IMR-90 (cell line): ENCODE measurements at regions not wholly inside any gene's neighbourhood (a gene's known extent, or its start where the extent isn't known, plus 50 kb on each side); places are given as distances from the start of the nearest gene placed in this dataset.

ENCODE experiments used
- ATAC-seq: fragments of 200-7000 bp; cut with Tn5 transposase; 2 replicates; pipeline ENCODE4 v1.9.1; 2020; ENCODE audit warnings: low read depth, mild to moderate bottlenecking, moderate library complexity
- BruUV-seq: library from RNA; stranded (reverse); fragments of 400-500 nt; replicated peaks from 2 replicates; lab custom pipeline; 2021; lab: Mats Ljungman, UMichigan
- CTCF ChIA-PET: fragments of 300-600 bp; formaldehyde crosslinking; extraction: SDS; loops from one replicate; lab custom pipeline; 2021; ENCODE audit warnings: antibody characterized with exemption; lab: Yijun Ruan, JAX
- POLR2A ChIA-PET: fragments of 300-600 bp; sonication (Branson Sonifier 250); formaldehyde crosslinking; loops from one replicate; lab custom pipeline; 2022; ENCODE audit warnings: antibody characterized with exemption; ENCODE audit not compliant: unreplicated experiment; lab: Charles Lee
- DNase-seq: peaks from one replicate; pipeline ENCODE4 v3.0.0; 2013
- H2AFZ ChIP-seq: replicated peaks from 2 replicates; pipeline ENCODE3; 2013; ENCODE audit warnings: low read length, mild to moderate bottlenecking; ENCODE audit not compliant: poor library complexity
- H2AK5ac ChIP-seq: 2 replicates; pipeline ENCODE4 v1.6.1; 2013; ENCODE audit warnings: low read depth, low read length, inconsistent platforms
- H2AK9ac ChIP-seq: replicated peaks from 2 replicates; pipeline ENCODE3; 2013; ENCODE audit warnings: mild to moderate bottlenecking, low read depth, low read length, moderate library complexity; ENCODE audit not compliant: poor library complexity
- H2BK120ac ChIP-seq: 2 replicates; pipeline ENCODE4 v1.6.1; 2013; ENCODE audit warnings: low read depth, low read length, inconsistent platforms
- H2BK15ac ChIP-seq: 3 replicates; pipeline ENCODE4 v1.6.1; 2013; ENCODE audit warnings: low read depth, low read length, inconsistent platforms
- H2BK20ac ChIP-seq: 2 replicates; pipeline ENCODE4 v1.6.1; 2013; ENCODE audit warnings: low read depth, mild to moderate bottlenecking, inconsistent platforms, low read length, moderate library complexity
- H2BK5ac ChIP-seq: 2 replicates; pipeline ENCODE4 v1.6.1; 2013; ENCODE audit warnings: mild to moderate bottlenecking, low read depth, low read length, inconsistent platforms; ENCODE audit not compliant: poor library complexity, severe bottlenecking
- H3K14ac ChIP-seq: replicated peaks from 2 replicates; pipeline ENCODE4 v1.6.1; 2013; ENCODE audit warnings: low read depth, low read length, inconsistent platforms
- H3K18ac ChIP-seq: 2 replicates; pipeline ENCODE4 v1.6.1; 2013; ENCODE audit warnings: low read depth, low read length, control low read depth
- H3K23ac ChIP-seq: 2 replicates; pipeline ENCODE4 v1.6.1; 2013; ENCODE audit warnings: low read depth, low read length, inconsistent platforms
- H3K27ac ChIP-seq: 2 replicates; pipeline ENCODE4 v1.5.1; 2013; ENCODE audit warnings: mild to moderate bottlenecking, control low read depth, low read length; ENCODE audit not compliant: insufficient read depth
- H3K27me3 ChIP-seq: 2 replicates; pipeline ENCODE4 v1.6.1; 2013; ENCODE audit warnings: low read length; ENCODE audit not compliant: control insufficient read depth, insufficient read depth
- H3K36me3 ChIP-seq: 2 replicates; pipeline ENCODE4 v1.6.1; 2013; ENCODE audit warnings: low read length, mixed read lengths; ENCODE audit not compliant: control insufficient read depth, insufficient read depth
- H3K4ac ChIP-seq: 2 replicates; pipeline ENCODE4 v1.6.1; 2013; ENCODE audit warnings: low read depth, low read length, inconsistent platforms
- H3K4me1 ChIP-seq: 2 replicates; pipeline ENCODE4 v1.6.1; 2013; ENCODE audit warnings: low read length, mixed read lengths; ENCODE audit not compliant: control insufficient read depth, insufficient read depth
- H3K4me2 ChIP-seq: 2 replicates; pipeline ENCODE4 v1.6.1; 2013; ENCODE audit warnings: low read depth, mild to moderate bottlenecking, control low read depth, low read length, moderate library complexity
- H3K4me3 ChIP-seq: 2 replicates; pipeline ENCODE4 v1.5.1; 2013; ENCODE audit warnings: low read depth, mild to moderate bottlenecking, control low read depth, low read length, moderate library complexity; ENCODE audit not compliant: insufficient read depth
- H3K56ac ChIP-seq: 2 replicates; pipeline ENCODE4 v1.6.1; 2013; ENCODE audit warnings: low read length, inconsistent platforms; ENCODE audit not compliant: insufficient read depth; ENCODE audit errors: extremely low read depth
- H3K79me1 ChIP-seq, 2 experiments: 2 replicates each; pipeline ENCODE4 v1.6.1; 2013; ENCODE audit warnings: low read length in 2 of 2, inconsistent platforms in 1 of 2, low read depth in 1 of 2
- H3K9ac ChIP-seq: 2 replicates; pipeline ENCODE4 v1.6.1; 2013; ENCODE audit warnings: low read depth, low read length, control low read depth
- H3K9me1 ChIP-seq: 2 replicates; pipeline ENCODE4 v1.6.1; 2013; ENCODE audit warnings: low read length, inconsistent platforms; ENCODE audit not compliant: insufficient read depth
- H3K9me3 ChIP-seq: 2 replicates; pipeline ENCODE4 v1.6.1; 2013; ENCODE audit warnings: low read length; ENCODE audit not compliant: control insufficient read depth, insufficient read depth
- H4K20me1 ChIP-seq: 2 replicates; pipeline ENCODE4 v1.6.1; 2013; ENCODE audit warnings: low read length, inconsistent platforms; ENCODE audit not compliant: insufficient read depth
- H4K5ac ChIP-seq: 2 replicates; pipeline ENCODE4 v1.6.1; 2013; ENCODE audit warnings: mild to moderate bottlenecking, low read depth, low read length, control low read depth
- H4K8ac ChIP-seq, 2 experiments: 2 replicates each; pipeline ENCODE4 v1.6.1; 2013; ENCODE audit warnings: low read depth in 2 of 2, low read length in 2 of 2, control low read depth in 1 of 2, inconsistent platforms in 1 of 2
- H4K91ac ChIP-seq: 2 replicates; pipeline ENCODE4 v1.6.1; 2013; ENCODE audit warnings: low read depth, low read length, inconsistent platforms; ENCODE audit not compliant: insufficient read depth
- CEBPB ChIP-seq: IDR thresholded peaks from 2 replicates; pipeline ENCODE4 v1.6.1; 2012; ENCODE audit warnings: low read depth, low read length, improper control_type of control experiment
- CHD1 ChIP-seq: IDR thresholded peaks from 2 replicates; pipeline ENCODE4 v1.6.1; 2012; ENCODE audit warnings: low read depth, low read length, improper control_type of control experiment
- CTCF ChIP-seq: conservative IDR thresholded peaks from 2 replicates; pipeline ENCODE4 v1.5.1; 2012; ENCODE audit warnings: mild to moderate bottlenecking, low read depth, low read length, improper control_type of control experiment
- ELK1 ChIP-seq: fragments of 150-350 bp; IDR thresholded peaks from 2 replicates; pipeline ENCODE4 v1.6.1; 2016; ENCODE audit warnings: low read depth, mild to moderate bottlenecking, low read length, moderate library complexity, borderline replicate concordance
- FOS ChIP-seq: fragments of 150-350 bp; IDR thresholded peaks from 2 replicates; pipeline ENCODE4 v1.6.1; 2016; ENCODE audit warnings: low read depth, low read length
- MAFK ChIP-seq: IDR thresholded peaks from 2 replicates; pipeline ENCODE4 v1.6.1; 2012; ENCODE audit warnings: low read depth, low read length, improper control_type of control experiment
- MAZ ChIP-seq: IDR thresholded peaks from 2 replicates; pipeline ENCODE4 v1.6.1; 2012; ENCODE audit warnings: low read depth, mild to moderate bottlenecking, low read length, improper control_type of control experiment, moderate library complexity, borderline replicate concordance
- MXI1 ChIP-seq: IDR thresholded peaks from 2 replicates; pipeline ENCODE4 v1.6.1; 2012; ENCODE audit warnings: low read depth, mild to moderate bottlenecking, low read length, moderate library complexity, borderline replicate concordance
- NFE2L2 ChIP-seq: fragments of 150-350 bp; IDR thresholded peaks from 2 replicates; pipeline ENCODE4 v1.6.1; 2016; ENCODE audit warnings: low read depth, mild to moderate bottlenecking, low read length
- POLR2A ChIP-seq: IDR thresholded peaks from 2 replicates; pipeline ENCODE4 v1.6.1; 2012; ENCODE audit warnings: mild to moderate bottlenecking, low read depth, low read length
- RAD21 ChIP-seq: IDR thresholded peaks from 2 replicates; pipeline ENCODE4 v1.6.1; 2012; ENCODE audit warnings: low read length, improper control_type of control experiment
- RCOR1 ChIP-seq: IDR thresholded peaks from 2 replicates; pipeline ENCODE4 v1.6.1; 2012; ENCODE audit warnings: mild to moderate bottlenecking, low read length, improper control_type of control experiment; ENCODE audit not compliant: insufficient replicate concordance
- RFX5 ChIP-seq: IDR thresholded peaks from 2 replicates; pipeline ENCODE4 v1.8.0; 2012; ENCODE audit warnings: low read depth, mild to moderate bottlenecking, low read length, moderate library complexity
- SMC3 ChIP-seq: fragments of 150-350 bp; IDR thresholded peaks from 2 replicates; pipeline ENCODE4 v1.6.1; 2016; ENCODE audit warnings: low read depth, mild to moderate bottlenecking, antibody characterized with exemption, low read length, moderate library complexity
- USF2 ChIP-seq: fragments of 150-350 bp; IDR thresholded peaks from 2 replicates; pipeline ENCODE4 v1.6.1; 2017; ENCODE audit warnings: mild to moderate bottlenecking, antibody characterized with exemption, low read length, low read depth
- WGBS, 2 experiments: methylation state at CpG; one replicate each; pipeline versions ENCODE4 v1.1.5 to v1.1.7; 2013; ENCODE audit warnings: missing lambda C conversion rate in 2 of 2; ENCODE audit not compliant: insufficient read length in 1 of 2; ENCODE audit errors: extremely low coverage in 2 of 2; 5-methylcytosine and 5-hydroxymethylcytosine counted together
- dilution Hi-C: fragments of 300-500 bp; cut with HindIII; formaldehyde crosslinking; loops from one replicate; pipeline ENCODE4 v1.14.3; 2018; ENCODE audit warnings: low sequenced_read_pairs; ENCODE audit not compliant: unreplicated experiment
- in situ Hi-C: fragments of 300-500 bp; cut with MboI; formaldehyde crosslinking; loops from 3 replicates; pipeline ENCODE4 v1.14.3; 2019; ENCODE audit warnings: low sequenced_read_pairs, inconsistent platforms, mixed read lengths
- intact Hi-C: fragments of 100-400 bp; cut with micrococcal nuclease; formaldehyde crosslinking; loops from 2 replicates; pipeline ENCODE4 v1.10.0; 2022

- Histone ChIP-seq H3K4ac (no peak overlapping the region), H2AK9ac (no peak overlapping the region), H2BK5ac (no peak overlapping the region), H3K23ac (no peak overlapping the region), H3K9me3 (no peaks in the 10 kb centered on the region), H2BK120ac (no peak overlapping the region), H3K27ac (no peak overlapping the region), H4K91ac (no peak overlapping the region), H2AFZ (no peak overlapping the region), H3K18ac (no peak overlapping the region), H4K20me1 (peaks cover 50% of the 10 kb centered on the region), H3K9me1 (peaks cover 21% of the 10 kb centered on the region), H2BK20ac (no peak overlapping the region), H3K4me1 (peaks cover 10% of the 10 kb centered on the region; the same call in 1 of the 2 replicates), H3K4me3 (no peak overlapping the region), H2BK15ac (no peak overlapping the region), H4K8ac (no peak overlapping the region), H3K14ac (no peak overlapping the region), H3K9ac (no peak overlapping the region), H3K36me3 (peaks cover 2% of the 10 kb centered on the region; the same call in 1 of the 2 replicates), H3K4me2 (no peak overlapping the region), H3K56ac (no peak overlapping the region), H3K79me1 (peaks cover 8 to 35% of the 10 kb centered on the region in 2 experiments; a peak in 3 of 4 replicates), H3K27me3 (peaks cover 3% of the 10 kb centered on the region; the same call in 1 of the 2 replicates), H4K5ac (no peak overlapping the region), H2AK5ac (peak overlapping the region; percentile 64; the same call in 1 of the 2 replicates)
- dilution Hi-C loops (no loop called here), intact Hi-C loops (no loop called here), in situ Hi-C loops (no loop called here)
- ChIA-PET CTCF (no interaction called here), POLR2A (no interaction called here)
- no TSS peak for BruUV-seq
- ATAC-seq (no peak), DNase-seq (no peak)
- 100% methylated on average over 3 of the region's 8 CpGs; no CpG with 5 or more reads in 1 of the 2 experiments for WGBS, 2 experiments
- TF ChIP-seq MAZ, result no peak
- no peak for TF ChIP-seq POLR2A
- no peak for TF ChIP-seq RCOR1
- TF ChIP-seq SMC3, result no peak
- TF ChIP-seq CEBPB, result no peak
- no peak for TF ChIP-seq MXI1
- TF ChIP-seq FOS, result no peak
- TF ChIP-seq CHD1, result no peak
- no peak for TF ChIP-seq MAFK
- no peak for TF ChIP-seq CTCF
- no peak for TF ChIP-seq RFX5
- TF ChIP-seq USF2, result no peak
- no peak for TF ChIP-seq RAD21
- TF ChIP-seq NFE2L2, result no peak
- no peak for TF ChIP-seq ELK1
Observed at GRCh38 chr12:123073962-123074801, 76.7 kb downstream of the PITPNM2 start.
